ENCODE measurements at regions not wholly inside any gene's neighbourhood (a gene's known extent, or its start where the extent isn't known, plus 50 kb on each side); places are given as distances from the start of the nearest gene placed in this dataset.

DNA sequence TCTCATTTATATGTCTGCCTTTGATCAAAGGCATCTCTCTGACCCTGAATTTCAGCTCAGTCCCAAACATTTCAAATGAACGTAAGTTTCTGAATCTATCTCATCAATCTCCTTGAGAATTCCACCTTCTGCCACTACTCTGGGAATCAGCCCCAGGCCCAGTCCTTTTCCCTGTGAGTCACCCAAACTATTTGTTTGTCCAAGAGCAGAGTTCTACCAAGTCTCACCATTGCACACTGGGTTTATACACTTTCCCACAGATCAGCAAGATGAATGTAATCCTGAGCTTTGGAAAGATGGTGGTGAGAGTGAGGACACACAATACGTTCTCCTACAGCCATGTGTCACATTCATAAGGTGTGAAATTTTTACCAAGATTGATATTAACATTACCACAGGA, 251.3 kb upstream of the VWC2 start:
- no peak overlapping the region for H3K27ac ChIP-seq
- TF ChIP-seq, protein P1, sequence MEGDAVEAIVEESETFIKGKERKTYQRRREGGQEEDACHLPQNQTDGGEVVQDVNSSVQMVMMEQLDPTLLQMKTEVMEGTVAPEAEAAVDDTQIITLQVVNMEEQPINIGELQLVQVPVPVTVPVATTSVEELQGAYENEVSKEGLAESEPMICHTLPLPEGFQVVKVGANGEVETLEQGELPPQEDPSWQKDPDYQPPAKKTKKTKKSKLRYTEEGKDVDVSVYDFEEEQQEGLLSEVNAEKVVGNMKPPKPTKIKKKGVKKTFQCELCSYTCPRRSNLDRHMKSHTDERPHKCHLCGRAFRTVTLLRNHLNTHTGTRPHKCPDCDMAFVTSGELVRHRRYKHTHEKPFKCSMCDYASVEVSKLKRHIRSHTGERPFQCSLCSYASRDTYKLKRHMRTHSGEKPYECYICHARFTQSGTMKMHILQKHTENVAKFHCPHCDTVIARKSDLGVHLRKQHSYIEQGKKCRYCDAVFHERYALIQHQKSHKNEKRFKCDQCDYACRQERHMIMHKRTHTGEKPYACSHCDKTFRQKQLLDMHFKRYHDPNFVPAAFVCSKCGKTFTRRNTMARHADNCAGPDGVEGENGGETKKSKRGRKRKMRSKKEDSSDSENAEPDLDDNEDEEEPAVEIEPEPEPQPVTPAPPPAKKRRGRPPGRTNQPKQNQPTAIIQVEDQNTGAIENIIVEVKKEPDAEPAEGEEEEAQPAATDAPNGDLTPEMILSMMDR (IDR thresholded peaks at IDR 0.05), result no peak
- TF ChIP-seq ZFX (IDR thresholded peaks at IDR 0.05; ENCODE audit: borderline replicate concordance), result no peak

DNA sequence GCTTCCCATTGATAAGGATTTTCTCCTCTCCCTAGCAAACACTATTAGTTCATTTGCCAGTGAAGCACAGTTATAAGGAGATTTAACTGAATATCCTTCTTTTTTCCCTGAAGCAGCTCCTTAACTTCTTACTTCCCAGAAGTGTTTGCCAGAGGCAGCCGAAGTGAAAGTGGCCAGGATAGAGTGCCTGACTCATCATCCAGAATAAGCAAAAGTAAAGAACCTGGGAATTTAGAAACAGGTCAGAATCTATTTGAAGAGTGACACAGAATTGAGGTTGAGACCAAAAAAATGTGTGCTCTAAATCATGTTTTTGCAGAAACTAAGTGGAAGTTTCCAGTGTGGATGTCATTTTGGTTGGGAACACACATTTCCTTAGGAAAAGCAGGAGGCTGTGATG, 249.6 kb upstream of the VWC2 start:
- H3K27ac ChIP-seq, result no peak overlapping the region
- TF ChIP-seq ZFX (IDR thresholded peaks at IDR 0.05; ENCODE audit: borderline replicate concordance), result no peak
- TF ChIP-seq, protein P1 (IDR thresholded peaks at IDR 0.05), result no peak

DNA sequence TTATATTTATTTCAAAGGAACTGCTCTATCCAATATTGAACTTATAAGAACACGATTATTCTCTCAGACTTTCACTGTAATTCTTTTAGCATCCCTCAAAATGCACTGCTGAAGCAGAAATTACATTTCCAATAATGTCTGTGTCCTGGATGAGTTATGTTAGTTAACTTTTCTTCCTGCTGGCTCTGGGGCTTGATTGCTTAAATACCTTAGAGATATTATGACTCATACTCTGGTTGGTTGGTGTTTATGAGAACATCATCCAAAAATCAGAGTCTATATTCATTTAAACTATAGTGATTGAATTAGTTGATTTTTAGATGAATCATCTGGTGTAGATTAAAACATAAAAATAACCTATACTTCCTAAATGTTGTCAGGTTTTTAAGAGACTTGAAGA, 246.3 kb upstream of the VWC2 start:
- TF ChIP-seq ZFX (IDR thresholded peaks at IDR 0.05; ENCODE audit: borderline replicate concordance), result no peak
- TF ChIP-seq, protein P1 (IDR thresholded peaks at IDR 0.05), result no peak
- no peak overlapping the region for H3K27ac ChIP-seq

DNA sequence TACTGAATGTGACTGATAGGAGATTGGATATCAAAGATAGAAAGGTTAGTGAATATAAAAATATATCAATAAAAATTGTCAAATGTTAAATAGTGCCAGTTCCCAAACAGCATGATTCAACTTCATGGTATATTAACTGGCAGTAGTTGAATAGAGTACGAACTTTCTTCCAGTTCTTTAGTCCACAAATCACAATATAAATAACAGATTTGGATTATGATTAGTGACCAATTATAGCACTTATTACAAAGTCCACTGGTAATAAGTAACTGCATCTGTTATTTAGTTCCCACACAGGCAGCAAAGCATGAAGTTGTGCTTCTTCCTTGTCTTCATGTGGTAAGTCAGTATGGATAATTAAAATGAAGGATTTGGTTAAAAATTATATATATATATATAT, 243.0 kb upstream of the VWC2 start:
- TF ChIP-seq, protein P1 (IDR thresholded peaks at IDR 0.05), result no peak
- TF ChIP-seq ZFX (IDR thresholded peaks at IDR 0.05; ENCODE audit: borderline replicate concordance), result no peak
- H3K27ac ChIP-seq, result no peak overlapping the region

DNA sequence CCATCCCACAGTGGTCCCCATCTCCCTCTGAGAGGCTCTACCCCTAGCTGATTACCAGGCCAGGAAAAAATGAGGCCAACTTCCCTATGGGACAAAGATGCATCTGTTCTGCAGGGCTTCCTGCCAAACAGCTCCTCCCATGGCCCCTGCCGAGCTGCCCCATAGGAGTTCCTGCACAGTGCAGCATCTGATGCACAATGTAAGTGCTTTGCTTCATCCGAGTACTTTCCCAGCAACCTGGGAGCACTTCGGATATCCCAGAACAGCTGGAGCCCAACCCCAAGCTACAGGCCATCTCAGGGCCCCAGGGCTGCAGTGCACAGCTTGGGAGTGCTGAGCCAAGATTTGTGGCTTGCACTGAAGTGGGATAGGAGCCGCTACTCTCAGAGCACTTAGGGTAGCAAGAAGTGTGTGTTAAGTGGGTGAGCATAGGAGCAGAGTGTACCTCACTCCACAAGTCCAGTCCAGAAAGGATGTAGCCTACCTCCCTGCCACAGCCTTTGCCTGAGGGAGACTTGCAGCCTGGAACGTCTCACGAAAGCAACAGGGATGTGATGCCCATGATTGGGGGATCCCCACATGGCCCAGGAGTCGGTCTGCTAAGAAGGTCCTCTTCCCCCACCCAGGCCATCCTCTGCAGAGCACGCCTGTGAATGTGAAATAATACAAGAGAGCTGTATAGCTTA, 209.6 kb upstream of the VWC2 start:
- no peak overlapping the region for H3K27ac ChIP-seq
- TF ChIP-seq, protein P1 (IDR thresholded peaks at IDR 0.05), result no peak
- no peak for TF ChIP-seq ZFX (IDR thresholded peaks at IDR 0.05; ENCODE audit: borderline replicate concordance)

DNA sequence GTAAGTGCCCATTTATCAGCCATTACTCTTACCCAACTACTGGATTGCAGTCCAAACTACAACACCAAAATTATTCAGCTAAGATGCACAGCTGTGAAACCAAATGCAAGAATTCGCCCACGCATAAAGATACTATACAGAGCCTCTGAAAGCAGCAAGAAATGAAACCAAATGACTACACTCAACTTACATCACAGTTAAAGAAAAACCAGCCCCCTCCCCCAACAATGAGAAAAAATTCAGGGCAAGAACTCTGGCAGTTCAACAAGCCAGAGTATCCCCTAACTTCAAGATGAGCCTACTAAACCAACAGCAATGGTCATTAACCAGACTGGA, 209.1 kb upstream of the VWC2 start:
- H3K27ac ChIP-seq, result no peak overlapping the region
- no peak for TF ChIP-seq ZFX (IDR thresholded peaks at IDR 0.05; ENCODE audit: borderline replicate concordance)
- TF ChIP-seq, protein P1 (IDR thresholded peaks at IDR 0.05), result no peak

DNA sequence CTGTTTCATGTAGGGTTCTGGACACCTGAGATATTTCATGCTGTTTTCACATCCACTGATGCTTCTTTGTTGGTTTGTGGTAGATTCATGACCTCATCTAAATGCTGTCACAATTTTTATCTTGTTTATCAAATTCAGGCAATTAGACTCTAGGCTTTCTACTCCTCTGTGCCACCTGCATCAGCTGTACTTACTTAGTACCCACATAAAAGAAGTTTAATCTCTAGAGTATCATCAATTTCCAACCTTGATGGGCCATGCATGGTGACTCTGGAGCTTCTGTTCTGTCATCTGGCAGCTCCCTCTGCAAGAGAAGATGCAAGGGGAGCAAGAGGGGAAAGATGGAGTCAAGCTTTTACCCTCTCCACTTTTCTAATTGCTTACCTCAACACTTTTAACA, 195.9 kb upstream of the VWC2 start:
- no peak overlapping the region for H3K27ac ChIP-seq
- TF ChIP-seq ZFX (IDR thresholded peaks at IDR 0.05; ENCODE audit: borderline replicate concordance), result no peak
- TF ChIP-seq, protein P1 (IDR thresholded peaks at IDR 0.05), result no peak

All from 22Rv1 (cell line).